Gastroesophageal sphincter (tissue), 3 donors: ENCODE measurements at regions not wholly inside any gene's neighbourhood (a gene's known extent, or its start where the extent isn't known, plus 50 kb on each side); places are given as distances from the start of the nearest gene placed in this dataset.
"Not testable (repeated sequence)": the region's sequence is repeated elsewhere in the genome, so short reads cannot be mapped to it uniquely, and the experiment has no call there.

Experiments used
- CTCF ChIP-seq, 4 experiments: fragments of 200-600 bp in 2 of 4; fragments of 450-650 bp in 2 of 4; sonication (generic) in 1 of 4; IDR thresholded peaks; one replicate each; pipeline ENCODE4 v1.5.1; 2017 to 2019; ENCODE audit warnings: antibody characterized with exemption in 4 of 4, mild to moderate bottlenecking in 2 of 4, moderate library complexity in 2 of 4
- EP300 ChIP-seq: sonication (generic); formaldehyde crosslinking; IDR thresholded peaks from one replicate; pipeline ENCODE4 v1.6.1; 2017; ENCODE audit warnings: antibody characterized with exemption, mild to moderate bottlenecking
- POLR2A ChIP-seq, 2 donors: fragments of 450-650 bp; IDR thresholded peaks; one replicate each; pipeline ENCODE4 v1.6.1; 2017; ENCODE audit warnings: antibody characterized with exemption in 2 of 2, mild to moderate bottlenecking in 2 of 2, moderate library complexity in 1 of 2
- POLR2AphosphoS5 ChIP-seq: sonication (generic); formaldehyde crosslinking; IDR thresholded peaks from one replicate; pipeline ENCODE4 v1.6.1; 2017; ENCODE audit warnings: antibody characterized with exemption

- TF ChIP-seq CTCF (IDR thresholded peaks at IDR 0.05); POLR2A (IDR thresholded peaks at IDR 0.05); POLR2AphosphoS5; EP300: not testable (repeated sequence)
Observed at GRCh38 chr4:79117051-79117450, 177.8 kb upstream of the PAQR3 start.
